ENCODE measurements at regions not wholly inside any gene's neighbourhood (a gene's known extent, or its start where the extent isn't known, plus 50 kb on each side); places are given as distances from the start of the nearest gene placed in this dataset.

- Histone ChIP-seq H3K4me1 (ENCODE audit: control insufficient read depth, insufficient read depth, low read length) (no peaks in the 10 kb centered on the region), H3K27me3 (ENCODE audit: control insufficient read depth, insufficient read depth, low read length, poor library complexity, severe bottlenecking) (peaks cover 21% of the 10 kb centered on the region), H3K9me3 (ENCODE audit: control insufficient read depth, low read length) (no peaks in the 10 kb centered on the region), H3K9ac (ENCODE audit: extremely low read depth, low read length, poor library complexity, severe bottlenecking) (no peak overlapping the region), H3K36me3 (ENCODE audit: control insufficient read depth, insufficient read depth, low read length) (no peaks in the 10 kb centered on the region), H3K27ac (ENCODE audit: low read depth, low read length) (no peak overlapping the region), H3K4me3 (ENCODE audit: low read length) (no peak overlapping the region)
- Mint-ChIP-seq H3K9me3 (no peaks in the 10 kb centered on the region), H3K27ac (no peak overlapping the region), H3K36me3 (ENCODE audit: low read depth) (no peaks in the 10 kb centered on the region), H3K4me1 (no peaks in the 10 kb centered on the region), H3K27me3 (ENCODE audit: insufficient read depth) (no peaks in the 10 kb centered on the region), H3K4me3 (no peak overlapping the region)
- TF ChIP-seq CTCF (conservative IDR thresholded peaks at IDR 0.05): no peak
- WGBS, 2 experiments (ENCODE audit: insufficient coverage in 1 of 2, insufficient read length in 1 of 2): 42 to 79% methylated on average over 2 to 6 of the region's 6 CpGs
- no peak for DNase-seq
Measured at GRCh38 chr1:29744684-29745490, 508.6 kb downstream of the PTPRU start.

DNA sequence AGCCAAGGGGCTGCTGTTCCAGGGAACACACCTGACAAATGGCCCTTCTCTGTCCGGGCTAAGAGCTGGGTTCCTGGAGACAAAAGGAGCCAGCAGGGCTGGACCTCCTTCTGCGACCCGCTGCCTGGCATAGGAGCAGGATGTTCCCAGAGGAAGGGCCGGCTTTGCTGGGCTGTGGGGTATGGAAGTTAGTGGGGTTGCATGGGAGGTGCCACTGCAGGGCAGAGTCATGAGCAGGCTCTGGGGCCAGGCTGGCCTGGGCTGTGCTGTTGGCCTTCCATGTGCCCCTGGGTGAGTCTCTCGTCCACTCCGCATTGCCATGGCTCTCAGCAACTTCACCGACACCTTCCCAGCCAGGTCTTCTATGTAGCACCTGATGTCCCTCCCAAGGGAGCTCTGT, 507.6 kb downstream of the PTPRU start:
- Mint-ChIP-seq H3K27me3 (ENCODE audit: insufficient read depth) (peaks cover 4% of the 10 kb centered on the region), H3K4me3 (no peak overlapping the region)
- H3K9ac ChIP-seq (ENCODE audit: extremely low read depth, low read length, poor library complexity, severe bottlenecking): no peak overlapping the region

DNA sequence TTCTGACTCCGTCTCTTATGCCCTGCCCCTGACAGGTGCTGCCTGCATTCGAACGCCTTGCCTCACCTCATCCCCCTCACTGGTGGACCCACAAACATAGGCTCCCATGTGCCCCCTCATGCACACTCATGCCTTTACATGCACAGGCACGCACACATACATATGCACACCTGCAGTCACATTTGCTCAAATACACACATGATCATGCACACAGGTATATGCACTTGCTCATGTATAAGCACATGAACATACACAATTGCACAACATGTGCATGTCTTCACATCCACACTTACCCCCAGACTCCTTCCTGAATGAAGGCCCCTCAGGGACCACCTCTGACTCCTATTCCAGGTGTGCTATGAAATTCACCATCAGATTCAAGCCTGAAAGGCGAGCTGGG, 506.9 kb downstream of the PTPRU start:
- no peak overlapping the region for H3K4me3 Mint-ChIP-seq
- no peak for DNase-seq
- H3K27ac ChIP-seq (ENCODE audit: low read depth, low read length): no peak overlapping the region
- no peaks in the 10 kb centered on the region for H3K9me3 ChIP-seq (ENCODE audit: control insufficient read depth, low read length)
- H3K4me1 Mint-ChIP-seq: no peaks in the 10 kb centered on the region
- H3K27me3 Mint-ChIP-seq (ENCODE audit: insufficient read depth): peaks cover 4% of the 10 kb centered on the region
- no peak overlapping the region for H3K9ac ChIP-seq (ENCODE audit: extremely low read depth, low read length, poor library complexity, severe bottlenecking)
- H3K27ac Mint-ChIP-seq: no peak overlapping the region
- no peak overlapping the region for H3K4me3 ChIP-seq (ENCODE audit: low read length)
- no peaks in the 10 kb centered on the region for H3K4me1 ChIP-seq (ENCODE audit: control insufficient read depth, insufficient read depth, low read length)
- no peak for TF ChIP-seq CTCF (conservative IDR thresholded peaks at IDR 0.05)
- H3K36me3 ChIP-seq (ENCODE audit: control insufficient read depth, insufficient read depth, low read length): no peaks in the 10 kb centered on the region
- no peaks in the 10 kb centered on the region for H3K36me3 Mint-ChIP-seq (ENCODE audit: low read depth)
- WGBS, 2 experiments (ENCODE audit: insufficient coverage in 1 of 2, insufficient read length in 1 of 2): 60 to 86% methylated on average over 1 to 5 of the region's 5 CpGs
- peaks cover 29% of the 10 kb centered on the region for H3K27me3 ChIP-seq (ENCODE audit: control insufficient read depth, insufficient read depth, low read length, poor library complexity, severe bottlenecking)
- no peaks in the 10 kb centered on the region for H3K9me3 Mint-ChIP-seq

More for the DNA sequence above, 507.6 kb downstream of the PTPRU start:
- Histone ChIP-seq H3K9me3 (ENCODE audit: control insufficient read depth, low read length) (no peaks in the 10 kb centered on the region), H3K36me3 (ENCODE audit: control insufficient read depth, insufficient read depth, low read length) (no peaks in the 10 kb centered on the region), H3K27me3 (ENCODE audit: control insufficient read depth, insufficient read depth, low read length, poor library complexity, severe bottlenecking) (peaks cover 29% of the 10 kb centered on the region), H3K27ac (ENCODE audit: low read depth, low read length) (no peak overlapping the region), H3K4me1 (ENCODE audit: control insufficient read depth, insufficient read depth, low read length) (no peaks in the 10 kb centered on the region), H3K4me3 (ENCODE audit: low read length) (no peak overlapping the region)
- Mint-ChIP-seq H3K36me3 (ENCODE audit: low read depth) (no peaks in the 10 kb centered on the region), H3K27ac (no peak overlapping the region), H3K9me3 (no peaks in the 10 kb centered on the region), H3K4me1 (no peaks in the 10 kb centered on the region)
- 85 to 89% methylated on average over 3 to 7 of the region's 7 CpGs for WGBS, 2 experiments (ENCODE audit: insufficient coverage in 1 of 2, insufficient read length in 1 of 2)
- no peak for DNase-seq
- no peak for TF ChIP-seq CTCF (conservative IDR thresholded peaks at IDR 0.05)

Measured in endodermal cell (in vitro differentiated cells).